GM19043 (cell line): ENCODE measurements at regions not wholly inside any gene's neighbourhood (a gene's known extent, or its start where the extent isn't known, plus 50 kb on each side); places are given as distances from the start of the nearest gene placed in this dataset.

ENCODE experiments used
- ATAC-seq: cut with Tn5 transposase; IDR thresholded peaks from one replicate; pipeline ENCODE4 v1.9.1; 2021; ENCODE audit warnings: low read depth; ENCODE audit not compliant: unreplicated experiment

DNA sequence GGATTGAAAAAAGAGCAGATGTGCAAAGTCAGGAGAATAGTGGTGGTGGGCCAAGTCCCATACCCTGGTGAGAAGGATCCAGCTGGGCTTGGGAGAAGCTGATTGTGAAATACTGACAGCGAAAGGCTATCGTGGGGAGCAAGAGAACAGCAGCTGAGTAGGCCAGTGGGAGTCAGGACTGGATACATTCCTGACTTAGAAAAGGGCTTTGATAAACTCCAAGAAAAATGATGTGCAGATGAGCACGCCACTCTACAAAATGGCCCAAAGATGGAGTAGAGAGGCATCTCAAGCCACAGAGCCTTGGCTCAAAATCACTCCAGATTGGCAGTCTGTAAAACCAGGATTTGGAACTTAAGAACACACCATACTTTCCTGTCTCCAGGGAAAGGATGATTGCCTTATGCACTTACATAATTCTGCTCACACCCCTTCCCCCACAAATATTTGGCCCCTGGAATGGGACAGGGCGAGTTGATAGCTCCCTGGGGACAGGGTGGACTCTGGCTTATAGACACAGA lies 578.7 kb downstream of the MAFB start:
- no peak for ATAC-seq

- no peak for ATAC-seq
Observed at GRCh38 chr20:40109136-40109535, 579.9 kb downstream of the MAFB start.

DNA sequence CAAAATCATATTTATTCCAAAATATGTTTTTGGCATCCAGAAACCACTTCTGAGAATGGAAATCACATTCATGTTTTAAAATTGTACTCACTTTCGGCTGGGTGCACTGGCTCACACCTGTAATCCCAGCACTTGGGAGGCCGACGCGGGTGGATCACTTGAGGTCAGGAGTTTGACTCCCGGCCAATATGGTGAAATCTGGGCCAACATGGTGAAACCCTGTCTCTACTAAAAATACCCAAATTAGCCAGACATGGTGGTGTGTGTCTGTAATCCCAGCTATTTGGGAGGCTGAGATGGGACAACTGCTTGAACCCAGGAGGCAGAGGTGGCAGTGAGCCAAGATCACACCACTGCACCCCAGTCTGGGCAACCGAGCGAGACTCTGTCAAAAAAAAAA lies 580.7 kb downstream of the MAFB start:
- ATAC-seq: no peak

DNA sequence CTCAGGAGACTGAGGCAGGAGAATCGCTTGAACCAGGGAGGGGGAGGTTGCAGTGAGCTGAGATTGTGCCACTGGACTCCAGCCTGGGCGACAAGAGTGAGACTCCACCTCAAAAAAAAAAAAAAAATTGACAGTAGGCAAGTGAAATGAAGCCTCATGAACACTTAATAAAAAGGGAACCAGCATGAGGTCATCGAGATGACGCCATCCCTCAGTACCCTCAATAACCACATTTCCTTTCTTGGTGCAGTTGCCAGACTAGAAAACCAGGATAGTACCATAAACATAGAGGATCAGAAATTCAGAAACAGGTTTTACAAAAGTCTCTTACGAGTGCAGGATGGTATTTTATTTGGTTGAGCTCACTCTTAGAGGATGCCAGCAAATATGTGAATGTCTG lies 584.1 kb downstream of the MAFB start:
- ATAC-seq: no peak

GRCh38 chr20:40103420-40103819 lies 585.6 kb downstream of the MAFB start:
- no peak for ATAC-seq

DNA sequence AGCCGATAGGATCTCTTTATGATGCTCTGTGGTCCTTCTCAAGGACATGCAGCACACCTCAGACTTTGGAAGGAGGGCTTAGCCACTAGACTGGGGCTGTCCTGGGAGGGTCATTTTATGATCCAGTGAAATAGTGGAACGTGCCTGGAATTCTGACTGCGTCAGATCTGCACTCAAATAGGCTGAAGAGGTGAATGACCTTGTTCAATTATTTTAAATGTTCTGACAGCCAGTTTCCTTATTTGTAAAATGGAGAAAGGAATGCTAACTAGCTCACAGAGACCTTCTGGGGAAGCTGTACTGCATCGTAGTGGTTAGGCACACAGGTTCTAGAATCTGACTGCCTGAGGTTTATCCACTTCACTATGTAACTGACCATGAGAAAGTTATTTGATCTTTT lies 587.5 kb downstream of the MAFB start:
- ATAC-seq: no peak

GRCh38 chr20:40100261-40100660 lies 588.8 kb downstream of the MAFB start:
- ATAC-seq: no peak

GRCh38 chr20:40090236-40090635 lies 598.8 kb downstream of the MAFB start:
- no peak for ATAC-seq

DNA sequence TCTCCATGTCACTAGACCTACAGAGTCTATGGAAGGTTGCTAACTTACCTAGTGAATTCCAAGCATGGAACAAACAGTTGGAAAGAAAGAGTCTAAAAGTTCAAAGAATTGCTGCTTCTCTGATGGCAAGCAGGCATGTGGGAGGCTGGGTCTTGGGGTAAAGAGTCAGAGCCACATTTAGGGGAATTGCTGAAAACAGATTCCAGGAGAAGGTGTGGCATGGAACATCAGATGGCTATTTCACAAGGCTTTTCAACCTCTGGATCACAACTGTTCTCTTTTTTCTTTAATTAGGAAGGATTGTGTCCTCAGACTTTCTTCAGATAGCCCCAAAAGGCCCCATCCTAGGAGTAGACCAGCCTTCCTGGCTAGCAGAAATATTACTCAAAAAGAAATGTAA lies 601.5 kb downstream of the MAFB start:
- no peak for ATAC-seq

DNA sequence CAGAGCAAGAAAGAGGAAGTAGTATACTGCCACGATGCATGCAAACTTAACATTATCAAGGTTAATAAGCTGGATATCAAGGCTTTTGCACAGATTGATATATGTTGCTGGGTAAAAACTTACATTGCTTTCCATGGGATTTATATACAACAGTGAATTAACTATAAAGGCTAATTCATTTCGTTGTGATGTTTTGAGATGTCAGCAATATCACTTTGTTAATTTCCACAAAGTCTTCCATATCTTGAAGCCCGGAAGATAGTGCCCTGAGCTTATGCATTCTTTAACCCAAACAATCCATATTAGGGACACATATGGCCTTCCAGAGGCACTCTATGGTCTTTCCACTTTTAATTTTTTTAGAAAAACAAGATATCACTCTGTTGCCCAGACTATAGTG lies 603.5 kb downstream of the MAFB start:
- no peak for ATAC-seq

- no peak for ATAC-seq
Observed at GRCh38 chr20:40082436-40082835, 606.6 kb downstream of the MAFB start.

DNA sequence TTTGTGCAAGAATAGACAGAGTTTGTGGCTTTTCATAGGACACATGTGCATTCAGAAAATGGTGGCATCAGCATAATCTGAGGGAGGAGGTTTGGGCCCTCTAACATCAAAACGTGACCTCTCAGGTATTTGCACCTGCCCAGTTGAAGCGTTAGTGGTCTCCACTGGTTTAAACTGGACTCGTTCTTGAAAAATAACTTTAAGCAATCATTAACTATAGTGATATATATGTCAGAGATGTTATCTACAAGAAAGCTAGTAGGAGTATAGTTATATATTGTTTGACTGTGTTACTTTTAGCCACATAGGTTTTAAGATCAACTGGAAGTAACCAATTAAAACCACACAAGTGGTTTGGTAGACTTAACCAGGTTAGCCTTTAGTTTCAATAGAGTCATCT lies 607.4 kb downstream of the MAFB start:
- ATAC-seq: peak; percentile 41

GRCh38 chr20:40080041-40080652 lies 608.9 kb downstream of the MAFB start:
- ATAC-seq: no peak

DNA sequence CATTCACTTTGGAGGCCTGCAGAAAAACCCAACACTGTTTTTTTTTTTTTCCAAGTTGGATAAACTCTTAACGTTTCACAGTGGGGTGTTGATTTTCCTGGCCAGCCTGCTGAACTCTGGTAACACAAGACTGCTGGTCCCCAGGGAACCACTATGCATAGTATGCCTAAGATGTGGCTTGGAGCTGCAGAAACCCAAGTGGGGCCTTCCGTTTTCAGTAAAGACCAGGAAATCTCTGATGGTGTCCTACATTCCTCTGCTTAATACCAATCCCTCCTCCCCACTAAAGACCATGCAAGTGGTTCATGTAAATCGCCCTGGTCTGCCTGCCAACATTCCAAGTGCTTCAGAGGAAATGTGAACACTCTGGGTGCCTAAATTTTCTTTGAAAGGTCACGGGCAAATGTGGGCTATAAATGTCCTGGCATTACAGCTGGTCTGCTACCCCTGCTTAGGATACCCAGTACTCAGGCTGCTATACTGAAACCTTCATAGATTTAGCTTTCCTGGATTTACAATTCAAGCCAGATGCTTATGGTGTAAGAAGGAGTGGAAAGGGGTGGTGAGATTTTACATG lies 615.4 kb downstream of the MAFB start:
- ATAC-seq: no peak

GRCh38 chr20:40072907-40073306 lies 616.1 kb downstream of the MAFB start:
- ATAC-seq: no peak

- ATAC-seq: no peak
Observed at GRCh38 chr20:40056171-40056570, 632.9 kb downstream of the MAFB start.

GRCh38 chr20:40055711-40056110 lies 633.3 kb downstream of the MAFB start:
- no peak for ATAC-seq

DNA sequence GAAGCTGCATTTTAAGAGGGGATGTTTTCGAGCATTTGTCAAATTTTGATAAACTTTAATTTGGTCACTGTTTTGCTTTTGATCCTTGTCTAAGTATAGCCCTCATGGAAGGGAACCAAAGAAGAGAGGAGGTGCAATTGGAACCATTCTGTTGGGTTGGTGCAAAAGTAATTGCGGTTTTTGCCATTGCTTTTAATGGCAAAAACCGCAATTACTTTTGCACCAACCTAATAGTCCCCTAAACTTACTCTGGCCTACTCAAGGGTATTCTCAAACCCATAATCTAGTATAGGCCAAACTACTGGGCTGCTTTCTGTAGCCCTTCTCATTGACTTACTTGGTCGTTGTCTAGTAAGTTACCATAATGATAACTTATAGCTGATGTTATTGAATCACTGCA lies 634.7 kb downstream of the MAFB start:
- ATAC-seq: no peak

- ATAC-seq: no peak
Observed at GRCh38 chr20:40050596-40050995, 638.4 kb downstream of the MAFB start.

DNA sequence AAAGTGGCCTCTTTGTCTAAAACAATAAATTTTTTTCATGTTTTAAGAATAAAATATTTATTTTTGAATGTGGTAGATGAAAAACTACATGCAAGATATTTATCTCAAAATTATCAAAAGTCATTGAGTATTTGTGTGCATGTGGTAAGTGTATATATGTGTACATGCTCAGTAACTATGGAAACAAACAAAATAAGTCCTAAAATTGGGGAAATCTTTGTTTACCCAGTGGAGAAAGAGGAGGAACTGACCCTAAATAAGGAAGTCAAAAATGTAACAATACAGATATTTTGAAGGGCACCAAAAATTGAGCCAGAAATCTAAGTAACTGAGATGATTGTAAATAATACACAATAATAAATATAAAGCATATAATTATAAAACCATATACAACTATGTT lies 639.2 kb downstream of the MAFB start:
- ATAC-seq: no peak

GRCh38 chr20:40046703-40047102 lies 642.3 kb downstream of the MAFB start:
- ATAC-seq: no peak

DNA sequence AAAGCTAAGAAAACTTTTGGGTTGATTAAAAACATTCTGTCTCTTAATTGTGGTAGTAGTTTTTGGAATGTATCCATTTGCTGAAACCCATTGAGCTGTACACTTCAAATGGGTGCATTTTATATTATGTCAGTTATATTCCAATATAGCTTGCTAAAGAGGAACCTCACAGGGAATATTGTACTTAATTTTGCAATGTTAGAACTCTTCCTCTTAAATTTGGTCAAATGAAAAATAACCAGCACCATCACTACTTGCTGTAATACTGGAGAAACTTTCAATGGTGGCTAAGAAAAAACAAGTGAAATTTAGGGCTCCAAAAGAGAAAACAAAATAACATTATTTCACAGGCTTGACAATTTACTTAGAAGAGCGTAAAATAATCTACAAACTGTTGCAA lies 651.5 kb downstream of the MAFB start:
- ATAC-seq: no peak

DNA sequence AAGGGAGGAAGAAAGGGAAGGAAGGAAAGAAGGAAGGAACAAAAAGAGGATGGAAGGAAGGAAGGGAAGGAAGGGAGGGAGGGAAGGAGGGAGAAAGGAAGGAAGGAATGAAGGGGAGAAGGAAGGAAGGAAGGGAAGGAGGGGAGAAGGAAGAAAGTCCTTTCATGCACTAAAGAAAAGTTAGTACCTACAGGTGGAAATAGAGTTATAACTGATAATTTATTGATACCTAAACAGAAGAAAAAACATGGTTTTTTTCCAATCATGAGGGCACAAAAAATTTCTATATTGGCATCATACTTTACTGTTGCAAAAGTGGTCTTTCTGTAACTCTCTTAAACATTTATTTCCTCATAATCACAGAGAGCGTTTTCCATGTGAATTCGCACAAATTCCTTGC lies 659.4 kb downstream of the MAFB start:
- ATAC-seq: no peak
